ENCODE measurements at regions not wholly inside any gene's neighbourhood (a gene's known extent, or its start where the extent isn't known, plus 50 kb on each side); places are given as distances from the start of the nearest gene placed in this dataset.

DNA sequence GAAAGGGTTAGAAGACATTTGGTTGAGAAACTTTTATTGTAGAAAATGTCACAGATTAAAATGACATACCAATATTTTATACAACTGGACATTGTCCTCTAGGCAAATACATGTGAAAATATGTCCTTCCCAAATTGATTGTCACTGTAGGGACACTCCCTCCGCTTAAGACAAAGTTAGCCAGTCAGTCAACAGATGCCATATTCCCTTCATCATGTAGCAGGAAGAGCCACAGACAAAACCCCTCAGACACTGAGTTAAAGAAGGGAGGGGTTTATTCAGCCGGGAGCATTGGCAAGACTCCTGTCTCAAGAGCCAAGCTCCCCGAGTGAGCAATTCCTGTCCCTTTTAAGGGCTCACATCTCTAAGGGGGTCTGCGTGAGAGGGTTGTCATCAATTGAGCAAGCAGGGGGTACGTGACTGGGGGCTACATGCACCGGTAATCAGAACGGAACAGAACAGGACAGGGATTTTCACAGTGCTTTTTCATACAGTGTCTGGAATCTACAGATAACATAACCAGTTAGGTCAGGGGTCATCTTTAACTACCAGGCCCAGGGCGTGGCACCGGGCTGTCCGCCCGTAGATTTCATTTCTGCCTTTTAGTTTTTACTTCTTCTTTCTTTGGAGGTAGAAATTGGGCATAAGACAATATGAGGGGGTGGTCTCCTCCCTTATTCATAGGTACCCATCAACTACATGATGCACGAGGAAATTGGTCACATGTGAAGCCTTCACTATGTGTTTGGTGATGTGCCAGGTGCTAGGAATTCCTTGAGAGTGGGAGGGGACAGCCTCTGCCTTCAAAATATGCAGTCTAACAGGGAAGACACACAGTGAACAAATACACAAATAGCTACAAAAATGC, 155.7 kb upstream of the CDYL start:
- DNase-seq (ENCODE audit: extremely low read depth in 1 of 2, low read depth in 1 of 2): no peak

GRCh38 chr6:4616311-4616710, 159.9 kb upstream of the CDYL start:
- no peak for DNase-seq (ENCODE audit: extremely low read depth in 1 of 2, low read depth in 1 of 2)

- DNase-seq (ENCODE audit: extremely low read depth in 1 of 2, low read depth in 1 of 2): no peak
Observed at GRCh38 chr6:4615891-4616290, 160.3 kb upstream of the CDYL start.

DNA sequence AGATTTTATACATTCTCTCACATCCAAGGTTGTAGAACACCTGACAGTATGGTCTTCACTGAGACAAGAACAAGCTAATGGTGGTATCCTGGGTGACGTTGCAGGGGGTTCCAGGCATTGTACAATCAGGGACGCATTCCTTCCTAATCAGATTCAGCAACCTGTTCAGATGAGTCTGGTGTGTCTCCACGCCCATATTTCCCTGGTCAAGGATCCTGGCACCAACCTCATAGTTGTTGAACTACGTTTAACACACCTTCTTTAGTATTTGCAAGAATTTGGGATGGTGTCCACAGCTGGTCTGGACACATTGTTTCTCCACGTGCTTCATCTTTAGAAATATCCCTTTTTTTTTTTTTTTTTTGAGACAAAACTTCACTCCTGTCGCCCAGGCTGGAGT, 161.0 kb upstream of the CDYL start:
- no peak for DNase-seq (ENCODE audit: extremely low read depth in 1 of 2, low read depth in 1 of 2)

- no peak for DNase-seq (ENCODE audit: extremely low read depth in 1 of 2, low read depth in 1 of 2)
Observed at GRCh38 chr6:4614637-4615036, 161.6 kb upstream of the CDYL start.

GRCh38 chr6:4613795-4614194, 162.4 kb upstream of the CDYL start:
- no peak for DNase-seq (ENCODE audit: extremely low read depth in 1 of 2, low read depth in 1 of 2)

DNA sequence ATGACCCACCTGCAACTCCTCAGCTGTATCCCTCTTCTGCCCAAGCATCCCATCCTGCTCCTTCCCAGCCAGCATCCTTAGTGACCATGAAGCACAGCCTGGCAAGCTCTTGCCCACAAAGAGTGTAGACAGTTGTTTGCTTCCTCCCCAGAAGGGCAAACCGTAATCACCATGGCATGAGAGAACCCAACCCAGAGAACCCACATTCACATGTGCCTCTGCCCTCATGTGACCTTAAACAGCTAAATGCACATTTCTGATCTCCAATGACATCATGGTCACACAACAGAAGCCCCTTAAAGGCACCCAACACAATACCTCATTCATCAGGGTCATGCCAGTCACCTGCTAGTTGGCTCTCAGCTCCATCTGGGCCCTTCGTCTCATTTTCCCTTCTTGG, 162.8 kb upstream of the CDYL start:
- DNase-seq (ENCODE audit: extremely low read depth in 1 of 2, low read depth in 1 of 2): no peak

DNA sequence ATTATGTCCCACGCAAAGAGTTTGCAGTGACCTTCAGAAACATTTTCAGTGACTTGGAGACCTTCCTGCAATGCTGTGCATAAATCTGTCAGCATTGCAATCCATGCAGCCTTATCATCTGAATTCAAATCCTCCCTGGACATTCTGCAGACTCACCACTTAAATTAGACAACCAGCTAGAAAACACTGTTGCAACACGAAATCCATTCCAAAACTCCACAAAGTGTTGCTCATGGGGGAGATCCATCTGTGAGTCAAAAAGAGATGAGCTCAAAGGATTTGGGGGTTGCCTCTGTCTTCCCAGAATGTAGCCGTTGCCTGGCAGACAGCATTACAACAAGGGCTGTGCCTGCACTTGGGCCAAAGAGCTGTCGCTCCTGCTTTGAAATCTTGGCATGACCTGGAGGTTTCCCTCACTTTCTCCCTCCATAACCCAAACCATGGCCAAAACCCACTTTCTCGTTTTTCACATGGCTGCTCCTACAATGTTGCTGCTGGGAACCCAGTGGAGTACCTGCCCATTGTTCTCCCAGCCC, 163.5 kb upstream of the CDYL start:
- no peak for DNase-seq (ENCODE audit: extremely low read depth in 1 of 2, low read depth in 1 of 2)

DNA sequence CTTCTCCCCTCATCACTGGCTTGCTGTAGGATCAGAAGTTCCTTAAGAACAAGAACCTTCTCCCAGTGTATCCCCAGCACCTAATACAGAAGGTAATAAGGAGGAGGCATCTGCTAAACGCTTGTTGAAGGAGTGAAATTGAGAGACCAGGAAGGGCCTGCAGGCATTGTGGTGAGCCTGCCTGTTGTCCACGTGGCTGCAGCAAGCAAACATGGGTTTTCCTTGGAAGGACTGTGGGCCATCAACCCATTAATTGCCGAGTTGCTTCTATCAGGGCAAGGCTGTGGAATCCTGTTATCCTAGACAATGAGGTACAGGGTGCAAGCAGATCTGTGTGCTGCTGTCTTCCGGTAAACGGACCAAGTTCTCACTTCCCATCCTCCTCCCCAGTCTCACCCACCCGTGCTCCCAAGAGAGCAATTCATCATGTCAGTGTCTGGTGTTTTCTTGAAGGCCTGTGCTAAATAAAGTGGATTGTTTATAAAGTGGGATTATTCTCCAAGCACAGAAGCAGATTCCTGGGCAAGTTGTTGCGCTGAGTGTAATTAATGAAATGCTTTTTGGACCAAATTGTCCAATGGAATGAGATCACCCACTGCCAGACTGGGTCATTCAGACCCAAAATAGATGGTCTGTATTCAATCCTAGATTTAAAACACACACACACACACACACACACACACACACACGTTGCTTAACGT, 164.6 kb upstream of the CDYL start:
- no peak for DNase-seq (ENCODE audit: extremely low read depth in 1 of 2, low read depth in 1 of 2)

DNA sequence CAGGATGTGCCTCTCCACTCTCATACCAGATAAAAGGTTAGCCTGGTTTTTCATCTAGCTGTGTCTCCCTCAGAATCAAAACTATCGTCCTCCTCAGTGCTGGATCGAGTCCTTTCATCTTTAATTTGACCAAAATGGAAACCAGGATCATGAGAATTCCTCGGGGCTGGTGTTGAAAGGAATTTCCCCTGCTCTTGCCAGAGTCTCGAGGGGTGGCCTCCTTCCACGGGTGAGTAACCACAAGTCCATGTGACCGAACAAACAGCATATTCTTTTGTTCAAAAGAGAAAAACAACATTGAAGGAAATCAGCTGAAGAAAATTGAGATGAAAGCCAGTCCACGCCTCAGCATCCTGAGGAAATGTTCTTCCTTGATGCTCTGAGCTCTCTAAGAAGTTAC, 165.9 kb upstream of the CDYL start:
- no peak for DNase-seq (ENCODE audit: extremely low read depth in 1 of 2, low read depth in 1 of 2)

GRCh38 chr6:4608361-4609115, 167.7 kb upstream of the CDYL start:
- no peak for DNase-seq (ENCODE audit: extremely low read depth in 1 of 2, low read depth in 1 of 2)

DNA sequence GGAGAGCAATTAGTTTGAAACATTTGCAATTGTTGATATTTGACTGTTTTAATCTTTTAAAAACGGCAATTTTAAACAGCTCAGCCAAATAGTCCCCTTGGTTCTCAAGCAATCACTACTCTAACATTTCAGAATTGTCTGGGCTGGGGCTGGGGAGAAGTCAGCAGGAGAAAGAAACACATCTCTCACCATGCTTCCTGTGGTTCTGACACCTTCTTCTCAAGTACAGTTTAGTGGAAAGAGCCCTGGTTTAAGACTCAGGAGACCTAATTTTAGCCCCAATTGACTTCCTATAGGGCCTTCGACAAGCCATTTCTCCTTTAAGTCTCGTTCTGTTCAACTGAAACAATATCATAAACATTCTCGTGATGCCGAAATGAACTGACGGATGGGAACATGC, 168.4 kb upstream of the CDYL start:
- DNase-seq (ENCODE audit: extremely low read depth in 1 of 2, low read depth in 1 of 2): no peak

GRCh38 chr6:4606821-4607704, 169.1 kb upstream of the CDYL start:
- no peak for DNase-seq (ENCODE audit: extremely low read depth in 1 of 2, low read depth in 1 of 2)

DNA sequence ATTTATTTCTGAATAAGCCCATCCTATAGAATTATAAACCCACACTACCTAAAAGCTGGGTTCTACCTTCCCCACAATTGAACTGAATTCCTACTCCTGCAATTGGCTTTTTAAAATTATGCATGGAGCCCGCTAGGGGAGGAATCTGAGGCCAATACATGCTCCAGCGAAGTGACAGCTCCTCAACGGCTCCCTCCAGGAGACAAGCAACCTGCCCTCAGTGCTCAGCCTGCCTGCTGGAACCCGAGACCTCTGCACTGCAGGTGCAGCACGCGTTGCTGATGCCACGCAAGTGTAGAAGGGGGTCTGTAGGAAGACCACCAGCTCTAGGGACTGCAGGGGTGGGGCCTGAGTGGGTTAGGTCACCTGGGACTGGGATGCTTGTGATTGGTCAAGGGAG, 170.2 kb upstream of the CDYL start:
- DNase-seq (ENCODE audit: extremely low read depth in 1 of 2, low read depth in 1 of 2): no peak

DNA sequence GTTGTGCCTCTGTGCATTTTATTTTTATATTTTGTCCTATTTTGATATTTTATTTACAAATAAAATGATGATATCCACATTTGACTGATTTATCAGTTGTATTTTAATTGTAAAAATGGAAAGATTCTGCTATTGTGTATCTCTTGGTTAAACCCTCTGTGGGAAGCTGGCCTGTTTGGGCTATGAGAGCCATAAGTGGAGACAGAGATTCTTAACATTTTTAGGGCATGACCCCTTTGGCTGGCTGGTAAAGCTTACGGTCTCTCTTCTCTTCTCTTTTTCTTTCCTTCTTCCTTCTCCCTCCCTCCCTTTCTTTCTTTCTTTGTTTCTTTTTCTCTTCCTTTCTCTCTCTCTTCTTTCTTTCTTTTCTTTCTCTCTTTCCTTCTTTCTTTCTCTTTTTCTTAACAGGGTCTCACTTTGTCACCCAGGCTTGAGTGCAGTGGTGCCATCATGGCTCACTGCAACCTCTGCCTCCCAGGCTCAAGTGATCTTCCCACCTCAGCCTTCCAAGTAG, 172.3 kb upstream of the CDYL start:
- DNase-seq (ENCODE audit: extremely low read depth in 1 of 2, low read depth in 1 of 2): no peak

- no peak for DNase-seq (ENCODE audit: extremely low read depth in 1 of 2, low read depth in 1 of 2)
Observed at GRCh38 chr6:4603291-4603690, 172.9 kb upstream of the CDYL start.

DNA sequence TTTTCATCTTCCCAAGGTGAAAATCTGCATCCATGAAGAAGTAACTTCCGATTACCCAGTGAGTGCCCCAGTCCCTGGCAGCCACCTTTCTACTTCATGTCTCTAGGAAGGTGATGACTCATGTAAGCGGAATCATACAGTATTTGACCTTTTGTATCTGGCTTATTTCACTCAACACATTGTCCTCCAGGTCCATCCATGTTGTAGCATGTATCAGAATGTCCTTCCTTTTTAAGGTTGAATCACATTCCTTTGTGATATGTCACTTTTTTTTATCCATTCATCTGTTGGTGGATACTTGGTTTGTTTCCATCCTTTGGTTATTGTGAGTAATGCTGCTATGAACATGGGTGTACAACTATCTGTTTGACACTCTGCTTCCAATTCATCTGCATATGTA, 176.3 kb upstream of the CDYL start:
- no peak for DNase-seq (ENCODE audit: extremely low read depth in 1 of 2, low read depth in 1 of 2)

GRCh38 chr6:4598384-4598995, 177.7 kb upstream of the CDYL start:
- DNase-seq (ENCODE audit: extremely low read depth in 1 of 2, low read depth in 1 of 2): no peak

- no peak for DNase-seq (ENCODE audit: extremely low read depth in 1 of 2, low read depth in 1 of 2)
Observed at GRCh38 chr6:4593951-4594350, 182.3 kb upstream of the CDYL start.

DNA sequence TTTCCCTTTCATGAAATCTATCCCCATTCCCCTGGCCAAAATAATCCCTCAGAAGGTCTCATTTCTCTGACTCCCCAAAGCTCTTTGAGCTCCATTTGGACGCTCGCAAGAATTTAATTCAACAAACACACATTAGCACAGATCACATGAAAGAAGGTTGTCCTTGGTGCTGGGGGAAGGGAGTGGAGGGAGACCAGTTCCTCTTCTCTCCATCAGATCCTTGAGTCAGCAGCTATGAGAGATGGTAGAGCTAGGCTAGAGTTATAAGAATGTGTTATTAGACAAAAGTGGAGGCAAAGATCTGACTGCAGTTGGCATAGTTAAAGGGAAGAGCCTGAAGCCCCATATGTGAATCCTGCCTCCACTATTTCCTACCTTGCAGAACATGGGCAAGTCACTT, 184.2 kb upstream of the CDYL start:
- no peak for DNase-seq (ENCODE audit: extremely low read depth in 1 of 2, low read depth in 1 of 2)

Data from activated CD8-positive, alpha-beta memory T cell treated with anti-CD3 and anti-CD28 coated beads for 1 hour (primary cell).